Peyer's patch (tissue), 4 donors: ENCODE measurements at regions not wholly inside any gene's neighbourhood (a gene's known extent, or its start where the extent isn't known, plus 50 kb on each side); places are given as distances from the start of the nearest gene placed in this dataset.

ENCODE experiments used
- POLR2A ChIP-seq, 2 donors: fragments of 450-650 bp; IDR thresholded peaks; one replicate each; pipeline ENCODE4 v1.5.1; 2017; ENCODE audit warnings: antibody characterized with exemption in 2 of 2, mild to moderate bottlenecking in 2 of 2, moderate library complexity in 2 of 2
- TF ChIP-seq, protein P1 (sequence below), 6 experiments: fragments of 450-650 bp in 4 of 6; fragments of 200-600 bp in 2 of 6; sonication (generic) in 1 of 6; IDR thresholded peaks; one replicate each; pipeline ENCODE4 v1.5.1; 2017 to 2019; ENCODE audit warnings: antibody characterized with exemption in 6 of 6, mild to moderate bottlenecking in 3 of 6, moderate library complexity in 1 of 6

DNA sequence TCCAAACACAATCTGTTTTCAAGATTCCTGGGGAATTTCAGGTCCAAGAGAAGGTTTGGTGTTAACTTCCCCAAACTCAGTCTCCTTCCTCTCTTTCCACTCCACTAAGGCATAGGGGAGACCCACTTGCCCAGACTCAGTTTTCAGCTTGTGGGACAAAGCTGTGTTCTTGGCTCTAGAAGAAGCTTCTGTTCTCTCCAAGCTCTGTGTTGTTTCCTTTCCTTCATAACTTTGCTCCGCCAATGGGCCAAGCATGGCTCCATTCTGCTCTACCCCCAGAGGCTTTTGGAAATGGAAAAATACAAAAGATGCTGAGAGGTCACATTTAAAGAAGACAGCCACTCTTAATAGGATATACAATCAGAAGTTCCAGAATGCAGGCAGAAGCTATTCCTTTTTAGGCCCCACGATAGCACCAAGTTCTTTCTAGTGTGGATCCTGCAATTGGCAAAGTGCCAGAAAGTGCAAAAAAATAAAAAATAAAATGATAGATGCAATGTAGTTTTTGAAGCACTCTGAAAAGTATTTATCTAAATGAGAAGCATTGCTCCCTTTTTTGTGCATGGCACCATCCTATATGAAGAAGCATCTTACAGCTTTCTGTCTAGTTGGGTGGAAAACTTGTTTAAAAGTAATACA, 510.1 kb downstream of the TXNL1 start:
- TF ChIP-seq, protein P1, sequence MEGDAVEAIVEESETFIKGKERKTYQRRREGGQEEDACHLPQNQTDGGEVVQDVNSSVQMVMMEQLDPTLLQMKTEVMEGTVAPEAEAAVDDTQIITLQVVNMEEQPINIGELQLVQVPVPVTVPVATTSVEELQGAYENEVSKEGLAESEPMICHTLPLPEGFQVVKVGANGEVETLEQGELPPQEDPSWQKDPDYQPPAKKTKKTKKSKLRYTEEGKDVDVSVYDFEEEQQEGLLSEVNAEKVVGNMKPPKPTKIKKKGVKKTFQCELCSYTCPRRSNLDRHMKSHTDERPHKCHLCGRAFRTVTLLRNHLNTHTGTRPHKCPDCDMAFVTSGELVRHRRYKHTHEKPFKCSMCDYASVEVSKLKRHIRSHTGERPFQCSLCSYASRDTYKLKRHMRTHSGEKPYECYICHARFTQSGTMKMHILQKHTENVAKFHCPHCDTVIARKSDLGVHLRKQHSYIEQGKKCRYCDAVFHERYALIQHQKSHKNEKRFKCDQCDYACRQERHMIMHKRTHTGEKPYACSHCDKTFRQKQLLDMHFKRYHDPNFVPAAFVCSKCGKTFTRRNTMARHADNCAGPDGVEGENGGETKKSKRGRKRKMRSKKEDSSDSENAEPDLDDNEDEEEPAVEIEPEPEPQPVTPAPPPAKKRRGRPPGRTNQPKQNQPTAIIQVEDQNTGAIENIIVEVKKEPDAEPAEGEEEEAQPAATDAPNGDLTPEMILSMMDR (IDR thresholded peaks at IDR 0.05), result no peak
- TF ChIP-seq POLR2A (IDR thresholded peaks at IDR 0.05), result no peak
